HG02973 (cell line): ENCODE measurements at regions not wholly inside any gene's neighbourhood (a gene's known extent, or its start where the extent isn't known, plus 50 kb on each side); places are given as distances from the start of the nearest gene placed in this dataset.
"Not testable (repeated sequence)": the region's sequence is repeated elsewhere in the genome, so short reads cannot be mapped to it uniquely, and the experiment has no call there.

ENCODE experiments used
- ATAC-seq: cut with Tn5 transposase; IDR thresholded peaks from one replicate; pipeline ENCODE4 v1.9.1; 2021; ENCODE audit warnings: moderate library complexity; ENCODE audit not compliant: unreplicated experiment

GRCh38 chr10:29363930-29364329, 75.1 kb downstream of the LYZL1 start:
- not testable (repeated sequence) for ATAC-seq

- not testable (repeated sequence) for ATAC-seq
Observed at GRCh38 chr10:29366206-29366605, 77.3 kb downstream of the LYZL1 start.

- no peak for ATAC-seq
Observed at GRCh38 chr10:29369419-29369818, 80.5 kb downstream of the LYZL1 start.

- no peak for ATAC-seq
Observed at GRCh38 chr10:29370097-29371092, 81.5 kb downstream of the LYZL1 start.

- no peak for ATAC-seq
Observed at GRCh38 chr10:29372920-29373319, 84.0 kb downstream of the LYZL1 start.

GRCh38 chr10:29374162-29374561, 85.3 kb downstream of the LYZL1 start:
- ATAC-seq = no peak

GRCh38 chr10:29375888-29376287, 87.0 kb downstream of the LYZL1 start:
- ATAC-seq = no peak

- no peak for ATAC-seq
Observed at GRCh38 chr10:29377333-29377961, 88.6 kb downstream of the LYZL1 start.

- no peak for ATAC-seq
Observed at GRCh38 chr10:29378106-29378505, 89.2 kb downstream of the LYZL1 start.

GRCh38 chr10:29379208-29379607, 90.3 kb downstream of the LYZL1 start:
- ATAC-seq = no peak

- ATAC-seq = not testable (repeated sequence)
Observed at GRCh38 chr10:29379777-29380598, 91.1 kb downstream of the LYZL1 start.

GRCh38 chr10:29380599-29381511, 92.0 kb downstream of the LYZL1 start:
- ATAC-seq = not testable (repeated sequence)

GRCh38 chr10:29386342-29386999, 97.6 kb downstream of the LYZL1 start:
- ATAC-seq = no peak

- no peak for ATAC-seq
Observed at GRCh38 chr10:29387269-29387668, 98.4 kb downstream of the LYZL1 start.

- not testable (repeated sequence) for ATAC-seq
Observed at GRCh38 chr10:29388112-29388511, 99.2 kb downstream of the LYZL1 start.

GRCh38 chr10:29389493-29389892, 100.6 kb downstream of the LYZL1 start:
- no peak for ATAC-seq

GRCh38 chr10:29389935-29390334, 101.1 kb downstream of the LYZL1 start:
- no peak for ATAC-seq

- ATAC-seq = peak; percentile 61
Observed at GRCh38 chr10:29392376-29393021, 103.6 kb downstream of the LYZL1 start.

GRCh38 chr10:29394321-29394932, 105.6 kb downstream of the LYZL1 start:
- ATAC-seq = no peak
